IPS-18a (cell line): ENCODE measurements at regions not wholly inside any gene's neighbourhood (a gene's known extent, or its start where the extent isn't known, plus 50 kb on each side); places are given as distances from the start of the nearest gene placed in this dataset.

ENCODE experiments used
- H3K27ac ChIP-seq: one replicate; pipeline ENCODE4 v1.5.1; 2013; ENCODE audit warnings: low read length
- H3K27me3 ChIP-seq: one replicate; pipeline ENCODE4 v1.6.1; 2013; ENCODE audit warnings: mild to moderate bottlenecking, low read length; ENCODE audit not compliant: control insufficient read depth, insufficient read depth
- H3K36me3 ChIP-seq: one replicate; pipeline ENCODE4 v1.6.1; 2013; ENCODE audit warnings: low read depth, low read length; ENCODE audit not compliant: control insufficient read depth
- H3K4me1 ChIP-seq: one replicate; pipeline ENCODE4 v1.6.1; 2013; ENCODE audit warnings: low read depth, low read length; ENCODE audit not compliant: control insufficient read depth
- H3K4me3 ChIP-seq: one replicate; pipeline ENCODE4 v1.5.1; 2013; ENCODE audit warnings: low read length
- H3K9ac ChIP-seq: one replicate; pipeline ENCODE4 v1.6.1; 2013; ENCODE audit warnings: mild to moderate bottlenecking, low read length, moderate library complexity
- H3K9me3 ChIP-seq: one replicate; pipeline ENCODE4 v1.6.1; 2013; ENCODE audit warnings: low read depth, low read length; ENCODE audit not compliant: control insufficient read depth

GRCh38 chr12:29033519-29033918 is 115.6 kb upstream of the FAR2 start:
- Histone ChIP-seq H3K4me1 (no peaks in the 10 kb centered on the region), H3K36me3 (no peaks in the 10 kb centered on the region), H3K27ac (no peak overlapping the region), H3K27me3 (no peaks in the 10 kb centered on the region), H3K9me3 (no peaks in the 10 kb centered on the region), H3K4me3 (no peak overlapping the region), H3K9ac (no peak overlapping the region)

DNA sequence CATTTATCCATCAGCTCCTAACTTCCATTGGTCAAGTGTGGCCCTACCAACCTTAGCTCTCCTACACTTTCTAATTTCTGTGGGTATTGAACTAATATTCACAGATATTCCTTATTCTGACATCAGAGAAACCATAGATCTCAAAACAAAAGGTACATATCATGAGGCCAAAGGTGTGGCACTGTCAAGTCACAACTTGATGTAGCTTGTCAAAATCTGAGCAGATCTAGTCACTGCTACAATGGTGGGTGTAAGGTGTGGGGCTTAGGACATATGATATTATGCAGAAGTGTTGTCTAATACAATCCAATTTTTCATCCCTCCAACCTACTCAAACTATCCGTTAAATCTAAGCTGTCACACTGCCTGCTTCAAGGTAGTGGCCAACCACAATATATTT is 114.0 kb upstream of the FAR2 start:
- Histone ChIP-seq H3K4me1 (no peaks in the 10 kb centered on the region), H3K36me3 (no peaks in the 10 kb centered on the region), H3K9me3 (no peaks in the 10 kb centered on the region), H3K4me3 (no peak overlapping the region), H3K27me3 (no peaks in the 10 kb centered on the region), H3K9ac (no peak overlapping the region), H3K27ac (no peak overlapping the region)

- Histone ChIP-seq H3K9ac (no peak overlapping the region), H3K4me3 (no peak overlapping the region), H3K4me1 (no peaks in the 10 kb centered on the region), H3K9me3 (no peaks in the 10 kb centered on the region), H3K27me3 (no peaks in the 10 kb centered on the region), H3K36me3 (no peaks in the 10 kb centered on the region), H3K27ac (no peak overlapping the region)
Observed at GRCh38 chr12:29039013-29039412, 110.1 kb upstream of the FAR2 start.

GRCh38 chr12:29041621-29042020 is 107.5 kb upstream of the FAR2 start:
- H3K9me3 ChIP-seq, result no peaks in the 10 kb centered on the region
- no peak overlapping the region for H3K27ac ChIP-seq
- no peaks in the 10 kb centered on the region for H3K4me1 ChIP-seq
- no peak overlapping the region for H3K4me3 ChIP-seq
- no peak overlapping the region for H3K9ac ChIP-seq
- H3K27me3 ChIP-seq, result no peaks in the 10 kb centered on the region
- H3K36me3 ChIP-seq, result no peaks in the 10 kb centered on the region

DNA sequence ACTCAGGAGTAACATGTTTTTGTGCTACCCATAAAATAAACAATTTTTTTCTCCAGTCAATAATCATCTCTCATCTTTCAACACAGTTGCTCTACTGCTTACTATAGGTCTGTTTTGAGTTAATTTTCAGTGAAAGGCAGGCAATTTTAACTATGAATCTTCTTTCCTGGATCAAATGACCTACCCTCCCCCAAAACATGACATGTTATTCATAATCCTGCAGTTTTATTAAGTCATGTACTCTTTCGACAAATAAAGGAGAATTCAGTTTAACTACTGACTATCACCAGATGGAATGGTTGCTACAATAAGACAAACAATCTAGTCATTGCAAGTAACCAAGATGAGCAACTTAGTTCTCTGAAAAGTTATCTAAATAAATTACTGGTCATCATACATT is 106.0 kb upstream of the FAR2 start:
- Histone ChIP-seq H3K27me3 (no peaks in the 10 kb centered on the region), H3K9me3 (no peaks in the 10 kb centered on the region), H3K4me3 (no peak overlapping the region), H3K9ac (no peak overlapping the region), H3K4me1 (no peaks in the 10 kb centered on the region), H3K36me3 (no peaks in the 10 kb centered on the region), H3K27ac (no peak overlapping the region)

GRCh38 chr12:29044799-29045198 is 104.3 kb upstream of the FAR2 start:
- Histone ChIP-seq H3K27me3 (no peaks in the 10 kb centered on the region), H3K9ac (no peak overlapping the region), H3K4me3 (no peak overlapping the region), H3K27ac (no peak overlapping the region), H3K9me3 (no peaks in the 10 kb centered on the region), H3K4me1 (no peaks in the 10 kb centered on the region), H3K36me3 (no peaks in the 10 kb centered on the region)

GRCh38 chr12:29048787-29049186 is 100.3 kb upstream of the FAR2 start:
- Histone ChIP-seq H3K9me3 (no peaks in the 10 kb centered on the region), H3K36me3 (no peaks in the 10 kb centered on the region), H3K4me3 (no peak overlapping the region), H3K9ac (no peak overlapping the region), H3K27me3 (no peaks in the 10 kb centered on the region), H3K4me1 (no peaks in the 10 kb centered on the region), H3K27ac (no peak overlapping the region)

DNA sequence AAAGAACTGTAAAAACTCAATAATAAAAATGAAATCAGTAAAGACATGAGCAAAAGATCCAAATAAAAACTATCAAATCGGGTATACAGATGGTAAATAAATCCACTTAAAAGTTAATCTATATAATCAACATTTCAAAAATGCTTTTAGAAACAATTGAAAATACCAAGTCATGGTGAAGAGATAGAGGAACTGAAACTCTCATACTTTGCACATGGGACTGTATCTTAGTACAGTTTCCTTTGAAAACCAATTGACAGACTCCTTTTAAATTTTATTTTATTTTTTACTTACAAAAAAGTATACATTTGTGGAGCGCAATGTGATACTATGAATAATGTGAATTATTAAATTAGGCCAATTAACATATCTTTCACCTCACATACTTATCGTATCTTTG is 98.6 kb upstream of the FAR2 start:
- Histone ChIP-seq H3K9me3 (no peaks in the 10 kb centered on the region), H3K27ac (no peak overlapping the region), H3K4me1 (no peaks in the 10 kb centered on the region), H3K27me3 (no peaks in the 10 kb centered on the region), H3K36me3 (no peaks in the 10 kb centered on the region), H3K4me3 (no peak overlapping the region), H3K9ac (no peak overlapping the region)

GRCh38 chr12:29051221-29051620 is 97.9 kb upstream of the FAR2 start:
- no peak overlapping the region for H3K27ac ChIP-seq
- H3K36me3 ChIP-seq, result no peaks in the 10 kb centered on the region
- H3K4me3 ChIP-seq, result no peak overlapping the region
- no peak overlapping the region for H3K9ac ChIP-seq
- H3K27me3 ChIP-seq, result no peaks in the 10 kb centered on the region
- no peaks in the 10 kb centered on the region for H3K4me1 ChIP-seq
- H3K9me3 ChIP-seq, result no peaks in the 10 kb centered on the region

DNA sequence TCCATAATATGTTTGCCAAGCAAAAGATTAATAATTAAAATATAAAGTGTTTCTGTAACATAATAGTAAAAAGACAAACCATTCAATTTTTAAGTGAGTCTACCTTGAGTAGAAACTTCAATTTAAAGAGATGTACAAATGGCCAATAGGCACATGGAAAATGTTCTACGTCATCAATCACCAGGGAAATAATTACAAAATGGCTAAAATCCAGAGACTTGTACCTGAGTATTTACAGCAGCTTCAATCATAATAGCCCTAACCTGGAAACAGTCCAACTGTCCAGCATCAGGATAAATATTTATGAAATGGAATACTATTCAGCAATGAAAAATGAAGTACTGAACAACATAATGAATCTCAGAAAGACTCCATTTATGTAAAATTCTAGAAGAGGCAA is 95.5 kb upstream of the FAR2 start:
- Histone ChIP-seq H3K4me3 (no peak overlapping the region), H3K4me1 (no peaks in the 10 kb centered on the region), H3K36me3 (no peaks in the 10 kb centered on the region), H3K27ac (no peak overlapping the region), H3K9ac (no peak overlapping the region), H3K9me3 (no peaks in the 10 kb centered on the region), H3K27me3 (no peaks in the 10 kb centered on the region)

DNA sequence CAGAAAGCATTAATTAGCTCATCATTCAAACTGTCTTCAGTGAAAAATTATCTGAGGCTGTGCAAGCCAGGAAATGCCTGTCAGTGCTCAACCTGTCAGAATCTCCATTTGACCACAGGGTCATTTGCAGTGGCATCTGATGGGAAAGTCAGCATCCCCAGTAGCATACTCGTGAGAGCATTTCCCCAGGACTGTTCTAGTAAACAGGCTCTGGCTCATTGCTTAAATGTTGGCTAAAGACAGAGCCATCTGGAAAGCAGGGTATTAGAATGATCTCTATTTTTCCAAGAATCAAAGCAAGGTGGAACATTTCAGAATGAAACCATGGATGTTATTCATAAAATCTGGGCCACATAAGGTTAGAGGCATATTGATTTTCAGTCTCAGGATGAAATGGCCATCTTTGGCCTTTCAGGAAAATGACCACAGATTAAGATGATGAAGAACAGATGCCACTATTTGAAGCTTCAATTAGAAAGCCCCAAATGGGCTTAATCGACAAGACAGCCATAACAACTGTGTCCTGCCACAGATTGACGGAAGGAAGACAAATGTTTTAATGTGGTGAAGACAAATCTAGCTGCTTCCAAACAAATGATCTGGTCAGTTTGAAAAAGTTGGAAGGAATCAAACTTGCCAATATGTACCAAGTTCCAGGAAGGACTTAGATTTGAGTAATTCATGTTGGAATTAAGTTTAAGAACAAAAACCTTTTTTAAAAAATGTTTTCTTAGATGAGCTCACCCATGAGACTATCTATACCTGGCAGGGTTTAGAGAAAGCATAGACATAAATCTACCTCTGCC is 94.0 kb upstream of the FAR2 start:
- no peaks in the 10 kb centered on the region for H3K27me3 ChIP-seq

DNA sequence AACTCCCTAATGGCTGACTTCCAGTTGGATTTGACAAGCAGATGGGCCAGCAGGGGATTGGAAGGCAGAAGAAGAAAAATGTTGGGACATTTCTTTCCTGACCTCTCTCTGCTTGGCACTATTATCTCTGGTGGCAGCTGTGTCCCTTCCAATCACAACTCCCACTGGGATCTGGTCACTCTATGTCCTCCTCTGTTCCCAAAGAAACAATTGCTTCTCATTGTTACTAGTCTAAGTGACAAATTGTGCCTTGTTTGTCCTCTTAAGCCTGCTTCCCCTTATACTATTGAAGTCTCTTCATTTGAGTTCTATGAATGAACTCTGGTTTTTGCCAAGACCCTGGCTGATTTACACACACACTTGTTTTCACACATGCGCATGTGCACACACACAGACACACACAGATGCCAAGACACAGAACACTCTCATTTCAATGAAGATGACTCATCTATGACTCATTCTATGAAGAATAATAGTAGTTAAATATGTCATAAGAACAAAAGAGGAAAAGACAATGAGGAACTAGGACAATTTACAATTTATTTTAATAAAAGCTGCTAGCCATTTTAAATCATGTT is 83.0 kb upstream of the FAR2 start:
- H3K36me3 ChIP-seq, result no peaks in the 10 kb centered on the region
- H3K27ac ChIP-seq, result no peak overlapping the region
- peaks cover 12% of the 10 kb centered on the region for H3K4me1 ChIP-seq
- H3K4me3 ChIP-seq, result no peak overlapping the region
- no peaks in the 10 kb centered on the region for H3K27me3 ChIP-seq
- H3K9me3 ChIP-seq, result peaks cover 2% of the 10 kb centered on the region
- no peak overlapping the region for H3K9ac ChIP-seq

More for the DNA sequence above, 94.0 kb upstream of the FAR2 start:
- Histone ChIP-seq H3K9me3 (no peaks in the 10 kb centered on the region), H3K9ac (no peak overlapping the region), H3K4me3 (no peak overlapping the region), H3K4me1 (no peaks in the 10 kb centered on the region), H3K27ac (no peak overlapping the region), H3K36me3 (no peaks in the 10 kb centered on the region)
